ENCODE measurements at regions not wholly inside any gene's neighbourhood (a gene's known extent, or its start where the extent isn't known, plus 50 kb on each side); places are given as distances from the start of the nearest gene placed in this dataset.

- TF ChIP-seq CTCF (IDR thresholded peaks at IDR 0.05) (no peak), POLR2A (IDR thresholded peaks at IDR 0.05) (no peak)
Measured at GRCh38 chr14:55739967-55740648, 160.1 kb downstream of the KTN1 start.
